LoVo (cell line): ENCODE measurements at regions not wholly inside any gene's neighbourhood (a gene's known extent, or its start where the extent isn't known, plus 50 kb on each side); places are given as distances from the start of the nearest gene placed in this dataset.

Experiments used
- DNase-seq: peaks from one replicate; pipeline ENCODE4 v3.0.0-alpha.2; 2016; ENCODE audit warnings: low spot score

- DNase-seq, result no peak
These were observed 56.4 kb upstream of the F13A1 start for GRCh38 chr6:6376845-6377244.

- DNase-seq, result no peak
These were observed 57.2 kb upstream of the F13A1 start for GRCh38 chr6:6377621-6378020.

- DNase-seq, result no peak
These were observed 59.1 kb upstream of the F13A1 start for GRCh38 chr6:6379573-6379972.

- DNase-seq, result no peak
These were observed 64.1 kb upstream of the F13A1 start for GRCh38 chr6:6384520-6384919.

DNA sequence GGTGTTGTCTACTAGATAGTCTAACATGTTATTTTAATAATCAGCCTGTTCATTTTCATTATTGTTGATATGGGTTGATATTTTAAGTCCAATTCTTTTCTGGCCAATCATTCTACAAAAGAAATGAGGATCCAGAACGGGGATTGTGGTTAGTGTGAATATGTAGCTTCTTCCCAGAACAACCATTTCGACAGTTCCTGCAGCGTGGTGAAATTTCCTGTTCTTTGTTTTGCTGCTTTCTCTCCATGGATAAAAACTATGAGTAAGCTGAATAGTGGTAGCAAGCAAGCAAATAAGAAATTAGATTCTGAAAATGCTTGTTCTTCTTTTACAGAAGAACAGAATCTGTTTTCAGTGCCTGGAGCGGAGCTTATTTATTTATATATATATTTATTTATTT lies 65.5 kb upstream of the F13A1 start:
- no peak for DNase-seq

DNA sequence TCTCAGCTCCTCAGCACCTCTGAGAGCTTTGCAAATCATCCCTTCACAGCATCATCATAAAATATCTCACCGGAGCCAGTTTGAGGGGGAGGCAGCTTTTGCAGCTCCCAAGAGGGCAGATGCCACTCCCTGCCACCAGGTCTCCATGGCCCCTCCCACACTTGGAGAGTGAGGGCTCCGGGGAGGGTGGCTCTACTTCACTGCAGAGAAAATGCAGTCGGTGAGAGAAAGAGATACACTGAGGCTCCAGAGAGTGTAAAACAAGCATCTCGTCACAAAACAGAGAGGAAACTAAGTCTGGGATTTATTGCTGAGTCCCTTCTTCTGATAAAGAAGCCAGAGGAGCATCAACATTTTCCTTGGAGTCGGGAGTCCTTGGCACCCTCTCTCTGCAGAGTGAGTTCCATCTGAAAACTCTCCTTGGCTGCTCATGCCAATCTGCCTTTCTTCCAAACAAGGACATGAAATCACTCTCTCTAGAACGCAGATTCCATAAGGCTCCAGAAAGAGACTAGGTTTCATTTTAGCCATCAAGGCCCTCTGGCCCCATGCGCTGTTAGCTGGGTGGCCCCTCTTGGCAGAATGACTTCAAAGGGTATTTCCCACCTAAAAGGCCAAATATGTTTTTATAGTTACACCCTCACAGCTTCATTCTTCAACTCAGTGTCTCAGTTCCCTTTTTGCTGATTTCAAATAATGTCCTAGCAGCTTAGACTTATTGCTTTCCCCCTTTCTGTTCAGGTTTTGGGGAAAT lies 70.6 kb upstream of the F13A1 start:
- DNase-seq, result no peak

DNA sequence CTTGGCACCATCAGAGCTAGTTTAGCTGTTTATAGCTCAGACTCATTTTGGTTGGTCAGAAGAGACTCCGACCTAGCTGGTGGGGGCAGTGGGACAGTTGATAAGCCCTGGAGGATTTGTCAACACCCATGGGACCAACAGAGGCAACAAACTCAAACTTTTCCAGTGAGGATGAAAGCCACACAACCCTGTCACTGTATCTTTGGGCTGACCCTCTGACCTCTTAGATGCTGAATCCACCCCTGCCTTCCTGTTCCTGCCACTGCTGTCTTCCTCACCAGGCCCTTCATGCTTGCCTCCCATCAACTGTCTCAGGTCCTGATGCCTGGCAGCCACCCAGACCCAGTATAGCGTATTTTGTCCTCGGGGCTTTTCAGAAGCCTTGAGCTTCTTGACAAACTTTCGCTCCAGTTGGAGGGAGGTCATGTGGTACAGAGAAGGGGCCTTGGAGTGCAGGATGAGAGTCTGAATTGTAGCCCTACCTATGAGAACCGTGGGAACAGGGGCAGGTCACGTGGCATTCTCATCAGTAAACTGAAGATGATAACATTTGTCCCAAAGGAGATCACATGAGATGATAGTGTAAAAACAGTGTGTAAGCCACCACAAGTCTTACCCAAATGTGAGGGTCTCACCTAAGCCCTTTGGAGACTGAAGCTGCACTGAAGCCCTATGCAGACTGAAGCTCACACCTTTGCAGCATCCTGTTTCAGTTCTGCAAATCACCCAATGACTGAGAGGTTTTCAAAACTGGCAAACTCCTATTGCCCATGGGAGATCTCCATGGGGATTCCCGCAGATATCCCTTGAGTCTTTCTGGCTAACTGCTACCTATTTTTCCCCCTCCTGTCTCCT lies 72.0 kb upstream of the F13A1 start:
- no peak for DNase-seq

GRCh38 chr6:6393069-6393529 lies 72.6 kb upstream of the F13A1 start:
- no peak for DNase-seq

GRCh38 chr6:6395581-6396197 lies 75.2 kb upstream of the F13A1 start:
- no peak for DNase-seq

DNA sequence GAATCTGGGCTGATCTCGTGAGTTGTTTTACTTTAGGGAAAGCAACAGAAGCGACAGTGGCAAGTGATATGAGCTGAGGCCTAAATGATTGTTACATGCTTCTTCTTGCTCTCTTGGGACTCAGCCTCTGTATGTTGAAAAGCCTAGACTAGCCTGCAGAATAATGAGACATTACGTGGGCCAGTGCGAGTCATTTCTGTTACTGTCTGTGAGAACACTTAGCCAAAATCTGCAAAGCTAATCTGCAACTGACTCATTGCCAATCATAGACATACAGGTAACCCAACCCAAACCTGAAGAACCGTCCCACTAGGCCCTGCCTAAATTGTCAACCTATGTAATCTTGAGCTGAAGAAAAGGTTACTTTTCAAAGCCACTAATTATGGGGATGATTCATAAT lies 77.4 kb upstream of the F13A1 start:
- DNase-seq, result no peak

GRCh38 chr6:6399568-6399967 lies 79.1 kb upstream of the F13A1 start:
- DNase-seq, result no peak

DNA sequence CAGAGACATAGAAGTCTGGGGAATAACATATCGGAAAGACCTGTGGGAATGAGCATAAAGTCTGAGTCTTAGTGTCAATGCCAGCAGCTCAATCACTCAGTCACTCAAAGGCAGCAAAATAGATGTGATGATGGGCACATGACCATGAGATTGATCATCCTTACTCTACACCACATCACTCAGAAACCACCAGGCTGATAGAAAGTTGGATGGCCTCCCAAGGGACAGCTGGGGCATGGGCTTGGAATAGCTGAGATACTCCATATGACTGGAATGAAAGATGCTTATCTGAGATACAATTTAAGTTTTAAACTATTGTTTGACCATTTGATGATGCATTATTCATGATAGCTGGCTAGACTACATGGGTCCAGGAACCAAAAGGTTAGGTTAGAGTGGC lies 80.9 kb upstream of the F13A1 start:
- no peak for DNase-seq

DNA sequence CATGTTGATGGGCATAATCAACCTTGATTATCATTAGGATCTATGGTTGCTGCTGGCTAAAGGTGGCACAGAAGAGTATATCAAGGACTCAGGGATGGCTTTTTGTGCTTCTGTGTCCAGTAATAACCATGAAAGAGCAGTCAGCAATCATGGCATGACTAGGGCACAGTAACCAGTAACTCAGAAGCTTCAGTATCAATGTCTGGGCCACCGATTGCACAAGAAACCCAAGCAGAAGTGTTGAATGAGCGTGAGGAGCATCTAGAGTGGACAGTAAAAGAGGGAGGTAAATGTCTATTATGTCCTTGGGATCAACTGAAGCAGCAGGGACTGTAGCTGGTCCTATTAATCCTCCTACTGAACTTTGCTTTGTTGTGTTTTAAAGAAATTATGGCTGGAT lies 81.5 kb upstream of the F13A1 start:
- DNase-seq, result no peak

- DNase-seq, result no peak
These were observed 82.1 kb upstream of the F13A1 start for GRCh38 chr6:6402591-6402990.

- DNase-seq, result no peak
These were observed 84.6 kb upstream of the F13A1 start for GRCh38 chr6:6405031-6405430.

DNA sequence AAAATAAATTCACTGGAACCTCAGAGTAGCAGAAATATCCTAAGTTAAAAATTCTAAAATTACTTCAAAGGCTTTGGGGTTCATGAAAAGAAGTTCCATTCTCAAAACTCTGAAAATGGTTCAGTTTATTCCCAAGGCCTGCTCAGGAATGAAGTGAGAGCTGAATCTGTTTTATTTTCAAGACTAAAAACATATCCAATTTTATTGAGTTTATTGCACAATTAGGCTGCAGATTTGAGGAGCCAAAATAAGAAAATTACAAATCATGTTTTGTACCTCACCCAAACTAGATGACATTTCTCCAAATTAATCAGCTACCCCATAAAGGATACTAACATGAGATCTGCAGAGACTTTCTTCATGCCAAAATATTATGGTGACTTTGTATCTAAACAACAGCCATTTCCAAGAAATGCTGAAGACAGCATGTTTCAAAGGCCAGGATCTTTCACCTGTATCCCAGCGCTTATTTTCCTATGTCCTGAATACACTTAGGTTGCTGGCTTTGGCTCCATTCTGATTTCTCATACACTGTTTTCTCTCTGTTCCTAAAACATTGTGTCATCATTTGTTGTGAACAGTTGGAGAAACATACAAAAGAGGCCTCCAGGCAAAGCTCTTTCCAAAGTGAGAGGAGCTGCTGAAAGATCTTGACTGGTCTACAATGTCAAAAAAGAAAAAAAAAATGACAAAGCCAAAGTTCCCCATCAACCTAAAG lies 85.7 kb upstream of the F13A1 start:
- DNase-seq, result no peak

DNA sequence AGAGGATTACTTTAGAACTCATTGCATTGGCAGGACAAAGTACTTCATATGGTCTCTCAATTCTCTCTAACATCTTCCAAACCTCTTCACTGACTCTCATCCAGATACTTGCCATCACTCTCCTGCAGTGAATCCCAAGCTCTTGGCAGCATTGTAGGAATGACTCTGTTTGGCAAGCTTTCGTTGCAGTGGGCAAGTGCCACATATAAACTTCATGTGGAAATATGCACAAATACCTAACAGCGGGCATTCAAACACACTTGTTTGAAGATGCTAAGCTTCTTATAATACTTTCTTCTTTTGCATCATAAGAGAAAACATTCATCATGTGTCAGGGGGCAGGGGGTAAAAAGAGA lies 86.2 kb upstream of the F13A1 start:
- no peak for DNase-seq

DNA sequence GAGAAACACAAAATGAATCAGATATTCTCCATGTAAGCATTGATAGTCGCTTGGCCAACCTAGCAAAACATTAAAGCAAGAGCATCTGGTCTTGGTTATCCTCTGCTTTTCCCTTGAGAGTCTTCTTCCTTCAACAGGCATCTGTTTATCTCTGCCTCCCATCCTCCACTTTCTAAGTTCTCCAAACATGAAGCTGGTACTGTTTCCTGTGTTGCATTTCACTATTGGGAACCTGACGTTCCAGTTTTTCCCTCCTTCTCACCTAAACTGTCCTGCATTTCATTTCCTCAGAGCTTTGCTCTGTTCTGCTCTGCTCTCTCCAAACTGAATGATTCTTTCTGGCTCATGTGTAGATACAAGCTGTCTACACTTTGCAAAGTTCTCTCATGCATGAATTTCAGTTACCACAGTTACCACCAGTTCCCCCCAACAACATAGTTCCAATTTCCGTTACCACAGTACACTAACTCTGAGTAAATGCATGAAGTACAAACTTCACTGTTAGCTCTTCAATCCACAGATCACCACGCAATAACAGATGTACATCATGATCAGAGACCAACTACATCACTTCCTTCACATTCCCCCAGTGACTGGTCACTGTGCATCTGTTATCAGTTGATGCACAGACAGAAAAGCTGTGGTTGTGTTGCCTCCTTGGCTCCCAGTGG lies 86.7 kb upstream of the F13A1 start:
- no peak for DNase-seq

- no peak for DNase-seq
These were observed 89.1 kb upstream of the F13A1 start for GRCh38 chr6:6409397-6410030.

DNA sequence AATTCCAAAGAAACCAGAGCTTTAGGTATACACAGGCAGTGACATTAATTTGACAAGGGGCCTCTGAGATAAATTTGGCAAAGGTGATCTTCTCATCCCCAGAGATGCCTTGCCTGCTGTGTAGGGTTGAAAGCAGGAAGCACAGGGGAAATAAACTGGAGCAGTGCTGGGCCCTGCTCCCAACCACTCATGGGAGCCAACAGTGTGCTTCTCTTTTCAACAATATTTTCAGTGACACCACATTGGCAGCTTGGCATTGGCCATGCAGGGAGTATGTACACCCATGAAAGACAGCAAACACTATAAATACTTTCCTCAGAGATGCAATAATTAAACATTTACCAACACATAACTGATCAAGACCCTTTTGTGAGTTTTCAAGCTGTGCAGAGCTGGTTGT lies 90.7 kb upstream of the F13A1 start:
- DNase-seq, result no peak

GRCh38 chr6:6412221-6412620 lies 91.8 kb upstream of the F13A1 start:
- no peak for DNase-seq
